Ovary (tissue), 4 donors: ENCODE measurements at regions not wholly inside any gene's neighbourhood (a gene's known extent, or its start where the extent isn't known, plus 50 kb on each side); places are given as distances from the start of the nearest gene placed in this dataset. TPM values are rescaled to one million over a fixed set of nuclear protein-coding genes. Genes with fewer than 3 reads are reported as not detected.
A peak's percentile ranks its signal among the peaks of the same experiment; 100 is the strongest.

ENCODE experiments used
- microRNA counts: library from miRNA; unstranded; fragments of <30 nt; microRNA quantifications from one replicate; lab custom pipeline; 2016
- microRNA-seq, 3 donors: library from miRNA; unstranded; fragments of <30 nt; microRNA quantifications; one replicate each; pipeline versions ENCODE4 to v1.2.0, GENCODE V29; 2019 to 2020
- small RNA-seq: library from RNA; depleted of rRNA; stranded (forward); fragments of <200 nt; gene quantifications from one replicate; pipeline ENCODE3, GENCODE V24; 2016
- donor health status: DM: no; HTN: no; CAD: no; lungs with moderate emphysema.
- donor health status: DM: no; HTN: no; CAD: no.
- donor health status: DM: yes; HTN: yes; CAD: no.

MicroRNAs in the stretch of these regions (microRNA counts, 767-probe panel; counts per million panel counts)
- microRNA hsa-miR-4435 (lab: Ali Mortazavi, UCI) = 530 counts per million, percentile 78 among the panel's probes with 10 or more counts

Small RNAs in the stretch of these regions (microRNA-seq; reads per million reads assigned to microRNA genes)
- 0 reads per million in 3 donors for gene MIR4771-1

Small RNAs in the stretch of these regions (small RNA-seq; reads per million reads assigned to genes)
- not detected for gene MIR4771-1
